Neural cell (in vitro differentiated cells): ENCODE measurements at regions not wholly inside any gene's neighbourhood (a gene's known extent, or its start where the extent isn't known, plus 50 kb on each side); places are given as distances from the start of the nearest gene placed in this dataset.

ENCODE experiments used
- H2AFZ ChIP-seq: fragments of 200-600, 300-800 bp; sonication (generic), shearing (Covaris generic); 2 replicates; pipeline ENCODE4 v1.6.0; 2014; ENCODE audit warnings: low read depth, mild to moderate bottlenecking, antibody characterized with exemption, low read length, moderate library complexity
- H3F3A ChIP-seq: fragments of 200-600 bp; shearing (Covaris generic); 2 replicates; pipeline ENCODE4 v1.6.1; 2016; ENCODE audit warnings: mild to moderate bottlenecking, moderate library complexity, mixed read lengths, antibody characterized with exemption, low read length; ENCODE audit not compliant: insufficient read depth, poor library complexity, severe bottlenecking
- H3K27ac ChIP-seq: fragments of 200-600, 300-800 bp; sonication (generic), shearing (Covaris generic); 2 replicates; pipeline ENCODE4 v1.5.1; 2014; ENCODE audit warnings: mild to moderate bottlenecking, low read length, moderate library complexity
- H3K27me3 ChIP-seq: fragments of 300-800, 200-600 bp; sonication (generic), shearing (Covaris generic); 2 replicates; pipeline ENCODE4 v1.6.0; 2014; ENCODE audit warnings: mild to moderate bottlenecking, low read depth, low read length, moderate library complexity; ENCODE audit not compliant: insufficient read depth
- H3K36me3 ChIP-seq: fragments of 300-800, 200-600 bp; sonication (generic), shearing (Covaris generic); 2 replicates; pipeline ENCODE4 v1.5.1; 2014; ENCODE audit warnings: mild to moderate bottlenecking, antibody characterized with exemption, low read length, moderate library complexity; ENCODE audit not compliant: insufficient read depth
- H3K4me2 ChIP-seq: fragments of 300-800, 200-600 bp; sonication (generic), shearing (Covaris generic); 2 replicates; pipeline ENCODE4 v1.6.0; 2014; ENCODE audit warnings: mild to moderate bottlenecking, low read length
- H3K4me3 ChIP-seq: fragments of 300-800, 200-600 bp; sonication (generic), shearing (Covaris generic); 2 replicates; pipeline ENCODE4 v1.5.1; 2014; ENCODE audit warnings: mild to moderate bottlenecking, low read length, moderate library complexity
- H3K79me2 ChIP-seq: fragments of 200-600 bp; shearing (Covaris generic); replicated peaks from 2 replicates; pipeline ENCODE4 v1.6.0; 2014; ENCODE audit warnings: mild to moderate bottlenecking, low read length, moderate library complexity; ENCODE audit not compliant: insufficient read depth
- H3K9ac ChIP-seq: fragments of 300-800, 200-600 bp; sonication (generic), shearing (Covaris generic); 2 replicates; pipeline ENCODE4 v1.6.1; 2016; ENCODE audit warnings: mild to moderate bottlenecking, low read length, mixed read lengths
- H3K9me2 ChIP-seq: fragments of 200-600 bp; shearing (Covaris generic); 2 replicates; pipeline ENCODE4 v1.6.1; 2016; ENCODE audit warnings: mild to moderate bottlenecking, low read length, mixed read lengths; ENCODE audit not compliant: insufficient read depth
- H3K9me3 ChIP-seq: fragments of 200-600, 300-800 bp; sonication (generic), shearing (Covaris generic); 2 replicates; pipeline ENCODE4 v1.6.1; 2016; ENCODE audit warnings: mild to moderate bottlenecking, mixed run types, low read length, moderate library complexity, mixed read lengths
- H4K20me1 ChIP-seq: fragments of 200-600 bp; shearing (Covaris generic); 2 replicates; pipeline ENCODE4 v1.6.1; 2016; ENCODE audit warnings: mild to moderate bottlenecking, mixed run types; ENCODE audit not compliant: insufficient read depth
- CTCF ChIP-seq: fragments of 450-650 bp; IDR thresholded peaks from 2 replicates; pipeline ENCODE4 v1.5.1; 2014; ENCODE audit warnings: antibody characterized with exemption, mild to moderate bottlenecking, moderate library complexity; ENCODE audit not compliant: poor library complexity, severe bottlenecking
- EP300 ChIP-seq: fragments of 450-650 bp; conservative IDR thresholded peaks from 2 replicates; pipeline ENCODE4 v1.6.1; 2014; ENCODE audit warnings: antibody characterized with exemption, mild to moderate bottlenecking, moderate library complexity; ENCODE audit not compliant: poor library complexity, severe bottlenecking
- EZH2 ChIP-seq: fragments of 200-600, 300-800 bp; shearing (Covaris generic), sonication (generic); IDR thresholded peaks from 2 replicates; pipeline ENCODE4 v1.6.1; 2014; ENCODE audit warnings: antibody characterized with exemption, low read length, borderline replicate concordance, mild to moderate bottlenecking; ENCODE audit not compliant: insufficient read depth, poor library complexity, severe bottlenecking
- MXI1 ChIP-seq: fragments of 450-650 bp; conservative IDR thresholded peaks from 2 replicates; pipeline ENCODE4 v1.6.1; 2014; ENCODE audit warnings: antibody characterized with exemption, mild to moderate bottlenecking; ENCODE audit not compliant: poor library complexity, severe bottlenecking
- POLR2AphosphoS5 ChIP-seq: IDR thresholded peaks from 2 replicates; pipeline ENCODE4 v1.6.1; 2012
- RAD21 ChIP-seq: fragments of 450-650 bp; conservative IDR thresholded peaks from 2 replicates; pipeline ENCODE4 v1.6.1; 2014; ENCODE audit warnings: antibody characterized with exemption, mild to moderate bottlenecking, moderate library complexity
- REST ChIP-seq: IDR thresholded peaks from 2 replicates; pipeline ENCODE4 v1.6.1; 2012; ENCODE audit warnings: borderline replicate concordance
- SMC3 ChIP-seq: fragments of 450-650 bp; conservative IDR thresholded peaks from 2 replicates; pipeline ENCODE4 v1.6.1; 2014; ENCODE audit warnings: antibody characterized with exemption, mild to moderate bottlenecking, moderate library complexity; ENCODE audit not compliant: poor library complexity
- TAF1 ChIP-seq: IDR thresholded peaks from 2 replicates; pipeline ENCODE4 v1.6.1; 2012; ENCODE audit warnings: low read depth

GRCh38 chr10:4017336-4017735 lies 232.3 kb upstream of the KLF6 start:
- Histone ChIP-seq H3F3A (no peaks in the 10 kb centered on the region), H3K79me2 (no peaks in the 10 kb centered on the region), H3K36me3 (no peaks in the 10 kb centered on the region), H4K20me1 (no peaks in the 10 kb centered on the region), H3K4me2 (no peak overlapping the region), H3K9ac (no peak overlapping the region), H2AFZ (no peak overlapping the region), H3K4me3 (no peak overlapping the region), H3K9me3 (no peaks in the 10 kb centered on the region), H3K9me2 (no peaks in the 10 kb centered on the region), H3K27ac (no peak overlapping the region), H3K27me3 (no peaks in the 10 kb centered on the region)
- TF ChIP-seq TAF1 = no peak
- TF ChIP-seq MXI1 = no peak
- no peak for TF ChIP-seq SMC3
- no peak for TF ChIP-seq REST
- no peak for TF ChIP-seq POLR2AphosphoS5
- TF ChIP-seq EZH2 = no peak
- TF ChIP-seq RAD21 = no peak
- TF ChIP-seq EP300 = no peak
- no peak for TF ChIP-seq CTCF

- no peaks in the 10 kb centered on the region for H3K9me3 ChIP-seq
- no peak overlapping the region for H2AFZ ChIP-seq
- H4K20me1 ChIP-seq = no peaks in the 10 kb centered on the region
- H3K36me3 ChIP-seq = no peaks in the 10 kb centered on the region
- no peaks in the 10 kb centered on the region for H3K79me2 ChIP-seq
- no peaks in the 10 kb centered on the region for H3K27me3 ChIP-seq
- no peaks in the 10 kb centered on the region for H3F3A ChIP-seq
- H3K4me3 ChIP-seq = no peak overlapping the region
- no peak overlapping the region for H3K4me2 ChIP-seq
- no peak overlapping the region for H3K27ac ChIP-seq
- H3K9me2 ChIP-seq = no peaks in the 10 kb centered on the region
- no peak overlapping the region for H3K9ac ChIP-seq
- TF ChIP-seq POLR2AphosphoS5 (no peak), REST (no peak), CTCF (no peak), MXI1 (no peak), EZH2 (no peak), EP300 (no peak), TAF1 (no peak), RAD21 (no peak), SMC3 (no peak)
These were observed 231.3 kb upstream of the KLF6 start for GRCh38 chr10:4016214-4016740.
